ENCODE measurements at regions not wholly inside any gene's neighbourhood (a gene's known extent, or its start where the extent isn't known, plus 50 kb on each side); places are given as distances from the start of the nearest gene placed in this dataset.
"Not testable (repeated sequence)": the region's sequence is repeated elsewhere in the genome, so short reads cannot be mapped to it uniquely, and the experiment has no call there.

GRCh38 chrY:8151561-8151960 lies 1185.7 kb upstream of the TSPY4 start:
- DNase-seq = no peak

GRCh38 chrY:8128578-8128977 lies 1208.7 kb upstream of the TSPY4 start:
- DNase-seq = no peak

GRCh38 chrY:8125907-8126571 lies 1211.2 kb upstream of the TSPY4 start:
- DNase-seq = no peak

GRCh38 chrY:8121825-8122224 lies 1210.3 kb upstream of the AMELY start:
- no peak for DNase-seq

GRCh38 chrY:8094429-8094828 lies 1182.9 kb upstream of the AMELY start:
- no peak for DNase-seq

- DNase-seq = no peak
Measured at GRCh38 chrY:8092926-8093325, 1181.4 kb upstream of the AMELY start.

GRCh38 chrY:8085925-8086324 lies 1174.4 kb upstream of the AMELY start:
- DNase-seq = no peak

- no peak for DNase-seq
Measured at GRCh38 chrY:8084192-8084591, 1172.6 kb upstream of the AMELY start.

- no peak for DNase-seq
Measured at GRCh38 chrY:8081151-8081550, 1169.6 kb upstream of the AMELY start.

- no peak for DNase-seq
Measured at GRCh38 chrY:8065220-8065619, 1153.7 kb upstream of the AMELY start.

GRCh38 chrY:8064500-8064899 lies 1152.9 kb upstream of the AMELY start:
- DNase-seq = no peak

- no peak for DNase-seq
Measured at GRCh38 chrY:8063973-8064372, 1152.4 kb upstream of the AMELY start.

GRCh38 chrY:8058613-8059012 lies 1147.1 kb upstream of the AMELY start:
- DNase-seq = no peak

- no peak for DNase-seq
Measured at GRCh38 chrY:8051340-8051739, 1139.8 kb upstream of the AMELY start.

GRCh38 chrY:8041238-8041637 lies 1129.7 kb upstream of the AMELY start:
- no peak for DNase-seq

- DNase-seq = no peak
Measured at GRCh38 chrY:8036563-8036962, 1125.0 kb upstream of the AMELY start.

GRCh38 chrY:8035653-8036052 lies 1124.1 kb upstream of the AMELY start:
- DNase-seq = no peak

- no peak for DNase-seq
Measured at GRCh38 chrY:8034673-8035072, 1123.1 kb upstream of the AMELY start.

- no peak for DNase-seq
Measured at GRCh38 chrY:8033200-8033599, 1121.6 kb upstream of the AMELY start.

GRCh38 chrY:8020540-8020939 lies 1109.0 kb upstream of the AMELY start:
- DNase-seq = no peak

- no peak for DNase-seq
Measured at GRCh38 chrY:8011515-8011914, 1100.0 kb upstream of the AMELY start.

GRCh38 chrY:8004196-8004595 lies 1092.6 kb upstream of the AMELY start:
- peak; percentile 8 for DNase-seq

- no peak for DNase-seq
Measured at GRCh38 chrY:7996726-7997125, 1085.2 kb upstream of the AMELY start.

- not testable (repeated sequence) for DNase-seq
Measured at GRCh38 chrY:7994781-7995180, 1083.2 kb upstream of the AMELY start.

- DNase-seq = no peak
Measured at GRCh38 chrY:7979770-7980169, 1068.2 kb upstream of the AMELY start.
